ENCODE measurements at regions not wholly inside any gene's neighbourhood (a gene's known extent, or its start where the extent isn't known, plus 50 kb on each side); places are given as distances from the start of the nearest gene placed in this dataset.

GRCh38 chr9:71504636-71505035 is 263.7 kb downstream of the CEMIP2 start:
- DNase-seq = no peak

GRCh38 chr9:71498691-71499090 is 269.6 kb downstream of the CEMIP2 start:
- DNase-seq = no peak

- DNase-seq = peak in 1 of 2 experiments; percentile 7
These were observed 277.5 kb downstream of the CEMIP2 start for GRCh38 chr9:71490810-71491209.

- DNase-seq = no peak
These were observed 281.3 kb downstream of the CEMIP2 start for GRCh38 chr9:71487061-71487460.

GRCh38 chr9:71485326-71485725 is 283.0 kb downstream of the CEMIP2 start:
- DNase-seq = no peak

GRCh38 chr9:71483436-71483835 is 284.9 kb downstream of the CEMIP2 start:
- DNase-seq = no peak

- no peak for DNase-seq
These were observed 288.7 kb downstream of the CEMIP2 start for GRCh38 chr9:71479621-71480020.

GRCh38 chr9:71472400-71472799 is 295.9 kb downstream of the CEMIP2 start:
- no peak for DNase-seq

- no peak for DNase-seq
These were observed 302.9 kb downstream of the CEMIP2 start for GRCh38 chr9:71465392-71465791.

GRCh38 chr9:71459082-71459481 is 309.2 kb downstream of the CEMIP2 start:
- DNase-seq = no peak

GRCh38 chr9:71446473-71447411 is 321.6 kb downstream of the CEMIP2 start:
- DNase-seq = peak; percentile 85 to 88

GRCh38 chr9:71446106-71446472 is 322.2 kb downstream of the CEMIP2 start:
- peak; percentile 31 to 69 for DNase-seq

- no peak for DNase-seq
These were observed 321.5 kb upstream of the TRPM3 start for GRCh38 chr9:71442937-71443336.

- peak; percentile 50 to 87 for DNase-seq
These were observed 319.8 kb upstream of the TRPM3 start for GRCh38 chr9:71441266-71441665.

GRCh38 chr9:71431931-71432330 is 310.5 kb upstream of the TRPM3 start:
- no peak for DNase-seq

GRCh38 chr9:71407341-71407740 is 285.9 kb upstream of the TRPM3 start:
- DNase-seq = peak; percentile 16 to 55

- no peak for DNase-seq
These were observed 281.7 kb upstream of the TRPM3 start for GRCh38 chr9:71403106-71403505.

- no peak for DNase-seq
These were observed 271.6 kb upstream of the TRPM3 start for GRCh38 chr9:71393005-71393404.

- DNase-seq = peak in 1 of 2 experiments; percentile 3
These were observed 262.9 kb upstream of the TRPM3 start for GRCh38 chr9:71384343-71384742.

- DNase-seq = no peak
These were observed 262.0 kb upstream of the TRPM3 start for GRCh38 chr9:71383308-71383940.

- peak in 1 of 2 experiments; percentile 15 for DNase-seq
These were observed 246.7 kb upstream of the TRPM3 start for GRCh38 chr9:71368157-71368556.

GRCh38 chr9:71364186-71364955 is 242.9 kb upstream of the TRPM3 start:
- peak in 1 of 2 experiments; percentile 7 for DNase-seq

- no peak for DNase-seq
These were observed 242.0 kb upstream of the TRPM3 start for GRCh38 chr9:71363286-71363961.

Measured in NCI-H2081 (cell line).